ENCODE measurements at regions not wholly inside any gene's neighbourhood (a gene's known extent, or its start where the extent isn't known, plus 50 kb on each side); places are given as distances from the start of the nearest gene placed in this dataset.

GRCh38 chr3:73284472-73284871, 223.0 kb downstream of the EBLN2 start:
- TF ChIP-seq CTCF (IDR thresholded peaks at IDR 0.05) (no peak), KAT7 (CRISPR knock-in tag; IDR thresholded peaks at IDR 0.05; ENCODE audit: borderline replicate concordance) (no peak), NR2C2 (CRISPR knock-in tag; IDR thresholded peaks at IDR 0.05) (no peak), USF2 (CRISPR knock-in tag; IDR thresholded peaks at IDR 0.05) (no peak)

All from WTC11 (cell line).